ENCODE measurements at regions not wholly inside any gene's neighbourhood (a gene's known extent, or its start where the extent isn't known, plus 50 kb on each side); places are given as distances from the start of the nearest gene placed in this dataset.

DNA sequence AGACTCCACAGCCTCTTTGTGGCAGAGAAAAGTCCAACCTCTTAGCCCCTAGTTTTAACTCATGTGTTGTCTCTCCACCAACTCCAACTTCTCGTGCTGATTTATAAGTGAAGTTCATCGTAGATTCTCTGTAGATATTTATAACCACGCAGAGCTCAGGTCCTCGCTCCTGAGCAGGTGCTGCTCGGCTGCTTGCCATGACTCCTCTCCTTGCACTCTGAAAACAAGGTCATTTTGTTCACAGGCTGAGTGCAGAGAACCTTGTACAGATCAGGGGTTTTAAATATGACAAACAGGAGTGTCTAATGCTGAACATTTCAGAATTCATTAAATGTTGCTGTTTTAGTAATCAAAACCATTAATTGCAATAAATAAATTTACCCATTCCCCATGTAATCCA, 330.8 kb upstream of the GYPC start:
- TF ChIP-seq, protein P1, sequence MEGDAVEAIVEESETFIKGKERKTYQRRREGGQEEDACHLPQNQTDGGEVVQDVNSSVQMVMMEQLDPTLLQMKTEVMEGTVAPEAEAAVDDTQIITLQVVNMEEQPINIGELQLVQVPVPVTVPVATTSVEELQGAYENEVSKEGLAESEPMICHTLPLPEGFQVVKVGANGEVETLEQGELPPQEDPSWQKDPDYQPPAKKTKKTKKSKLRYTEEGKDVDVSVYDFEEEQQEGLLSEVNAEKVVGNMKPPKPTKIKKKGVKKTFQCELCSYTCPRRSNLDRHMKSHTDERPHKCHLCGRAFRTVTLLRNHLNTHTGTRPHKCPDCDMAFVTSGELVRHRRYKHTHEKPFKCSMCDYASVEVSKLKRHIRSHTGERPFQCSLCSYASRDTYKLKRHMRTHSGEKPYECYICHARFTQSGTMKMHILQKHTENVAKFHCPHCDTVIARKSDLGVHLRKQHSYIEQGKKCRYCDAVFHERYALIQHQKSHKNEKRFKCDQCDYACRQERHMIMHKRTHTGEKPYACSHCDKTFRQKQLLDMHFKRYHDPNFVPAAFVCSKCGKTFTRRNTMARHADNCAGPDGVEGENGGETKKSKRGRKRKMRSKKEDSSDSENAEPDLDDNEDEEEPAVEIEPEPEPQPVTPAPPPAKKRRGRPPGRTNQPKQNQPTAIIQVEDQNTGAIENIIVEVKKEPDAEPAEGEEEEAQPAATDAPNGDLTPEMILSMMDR (IDR thresholded peaks at IDR 0.05; ENCODE audit: low read length), result no peak
- TF ChIP-seq EZH2 (optimal IDR thresholded peaks at IDR 0.05; ENCODE audit: low read depth, low read length) (no peak), EZH2phosphoT487 (IDR thresholded peaks at IDR 0.05; ENCODE audit: low read length) (no peak)
